H9 (cell line): ENCODE measurements at regions not wholly inside any gene's neighbourhood (a gene's known extent, or its start where the extent isn't known, plus 50 kb on each side); places are given as distances from the start of the nearest gene placed in this dataset.

Source experiments
- DNase-seq: peaks from one replicate; pipeline ENCODE4 v3.0.0-alpha.2; 2017
- H2AFZ ChIP-seq: one replicate; pipeline ENCODE4 v1.6.1; 2013; ENCODE audit warnings: mild to moderate bottlenecking, low read length, control low read depth, moderate library complexity
- H2AK5ac ChIP-seq: 2 replicates; pipeline ENCODE4 v1.6.1; 2013; ENCODE audit warnings: low read length, control low read depth, mixed read lengths; ENCODE audit not compliant: insufficient read length
- H2BK120ac ChIP-seq: one replicate; pipeline ENCODE4 v1.6.1; 2013; ENCODE audit warnings: low read depth, mild to moderate bottlenecking, low read length, control low read depth, inconsistent platforms; ENCODE audit not compliant: poor library complexity, severe bottlenecking
- H2BK12ac ChIP-seq: 2 replicates; pipeline ENCODE4 v1.6.1; 2013; ENCODE audit warnings: low read length, control low read depth, mixed read lengths, low read depth; ENCODE audit not compliant: insufficient read length
- H2BK15ac ChIP-seq: 2 replicates; pipeline ENCODE4 v1.6.1; 2013; ENCODE audit warnings: low read depth, low read length, control low read depth
- H2BK20ac ChIP-seq: one replicate; pipeline ENCODE4 v1.6.1; 2013; ENCODE audit warnings: low read depth, mild to moderate bottlenecking, low read length, control low read depth, inconsistent platforms; ENCODE audit not compliant: poor library complexity, severe bottlenecking
- H2BK5ac ChIP-seq: 2 replicates; pipeline ENCODE4 v1.6.1; 2013; ENCODE audit warnings: low read length, control low read depth, mixed read lengths; ENCODE audit not compliant: insufficient read length
- H3K14ac ChIP-seq: 2 replicates; pipeline ENCODE4 v1.6.1; 2013; ENCODE audit warnings: low read length, control low read depth; ENCODE audit not compliant: insufficient read depth
- H3K18ac ChIP-seq: 2 replicates; pipeline ENCODE4 v1.6.1; 2013; ENCODE audit warnings: low read depth, mild to moderate bottlenecking, mixed read lengths, low read length, control low read depth; ENCODE audit not compliant: insufficient read length
- H3K23ac ChIP-seq: 2 replicates; pipeline ENCODE4 v1.6.1; 2013; ENCODE audit warnings: low read length, control low read depth, mixed read lengths, low read depth; ENCODE audit not compliant: insufficient read length
- H3K23me2 ChIP-seq: 2 replicates; pipeline ENCODE4 v1.6.1; 2013; ENCODE audit warnings: low read depth, mild to moderate bottlenecking, mixed read lengths, low read length, control low read depth; ENCODE audit not compliant: insufficient read length, poor library complexity, severe bottlenecking
- H3K27ac ChIP-seq: 2 replicates; pipeline ENCODE4 v1.5.1; 2013; ENCODE audit warnings: low read length, control low read depth, mixed read lengths, low read depth; ENCODE audit not compliant: insufficient read length
- H3K27me3 ChIP-seq: 2 replicates; pipeline ENCODE4 v1.6.1; 2013; ENCODE audit warnings: low read length, control low read depth, inconsistent platforms; ENCODE audit not compliant: insufficient read depth
- H3K4ac ChIP-seq: 2 replicates; pipeline ENCODE4 v1.6.1; 2013; ENCODE audit warnings: low read depth, mild to moderate bottlenecking, control low read depth, inconsistent platforms, low read length, moderate library complexity
- H3K4me1 ChIP-seq: 2 replicates; pipeline ENCODE4 v1.6.1; 2013; ENCODE audit warnings: low read length, control low read depth, inconsistent platforms; ENCODE audit not compliant: insufficient read depth
- H3K4me2 ChIP-seq: 2 replicates; pipeline ENCODE4 v1.6.1; 2013; ENCODE audit warnings: low read length, control low read depth, mixed read lengths; ENCODE audit not compliant: insufficient read length, insufficient read depth
- H3K56ac ChIP-seq: 2 replicates; pipeline ENCODE4 v1.6.1; 2013; ENCODE audit warnings: low read depth, mild to moderate bottlenecking, mixed read lengths, low read length, control low read depth; ENCODE audit not compliant: insufficient read length
- H3K79me1 ChIP-seq: 2 replicates; pipeline ENCODE4 v1.6.1; 2013; ENCODE audit warnings: low read depth, mild to moderate bottlenecking, moderate library complexity, low read length, control low read depth, inconsistent platforms; ENCODE audit not compliant: insufficient read depth, poor library complexity, severe bottlenecking
- H3K79me2 ChIP-seq: 2 replicates; pipeline ENCODE4 v1.6.1; 2013; ENCODE audit warnings: low read length, control low read depth, inconsistent platforms; ENCODE audit not compliant: insufficient read depth
- H3K9ac ChIP-seq: 2 replicates; pipeline ENCODE4 v1.6.1; 2013; ENCODE audit warnings: low read length, control low read depth, mixed read lengths; ENCODE audit not compliant: insufficient read length; ENCODE audit errors: extremely low read depth
- H3K9me3 ChIP-seq: one replicate; pipeline ENCODE4 v1.6.1; 2013; ENCODE audit warnings: low read depth, low read length, inconsistent platforms; ENCODE audit not compliant: control insufficient read depth
- H3T11ph ChIP-seq: one replicate; pipeline ENCODE4 v1.6.1; 2013; ENCODE audit warnings: mild to moderate bottlenecking, low read length, control low read depth, inconsistent platforms
- H4K20me1 ChIP-seq: one replicate; pipeline ENCODE4 v1.6.1; 2013; ENCODE audit not compliant: control insufficient read depth, insufficient read length, insufficient read depth
- H4K5ac ChIP-seq: 2 replicates; pipeline ENCODE4 v1.6.1; 2013; ENCODE audit warnings: low read depth, mild to moderate bottlenecking, mixed read lengths, low read length, control low read depth; ENCODE audit not compliant: insufficient read length
- H4K8ac ChIP-seq: replicated peaks from 2 replicates; pipeline ENCODE4 v1.6.1; 2013; ENCODE audit warnings: low read length, control low read depth, mixed read lengths, low read depth; ENCODE audit not compliant: insufficient read length
- H4K91ac ChIP-seq: 2 replicates; pipeline ENCODE4 v1.6.1; 2013; ENCODE audit warnings: low read depth, mild to moderate bottlenecking, moderate library complexity, mixed read lengths, low read length, control low read depth; ENCODE audit not compliant: insufficient read length
- H3K27ac Mint-ChIP-seq, 3 experiments: 2 replicates in 2 of 3; 3 replicates in 1 of 3; pipeline ENCODE4 v1.8.0; 2020 to 2021; ENCODE audit warnings: mixed read lengths in 3 of 3, mild to moderate bottlenecking in 1 of 3, moderate library complexity in 1 of 3
- H3K27me3 Mint-ChIP-seq: 2 replicates; pipeline ENCODE4 v1.8.0; 2021; ENCODE audit warnings: low read depth, mild to moderate bottlenecking, moderate library complexity, mixed read lengths
- H3K36me3 Mint-ChIP-seq, 3 experiments: 2 replicates in 2 of 3; 3 replicates in 1 of 3; pipeline ENCODE4 v1.8.0; 2020 to 2021; ENCODE audit warnings: low read depth in 3 of 3, mixed read lengths in 3 of 3; ENCODE audit not compliant: insufficient read depth in 1 of 3
- H3K4me1 Mint-ChIP-seq, 2 experiments: 2 replicates each; pipeline ENCODE4 v1.8.0; 2020; ENCODE audit warnings: mixed read lengths in 2 of 2
- H3K4me3 Mint-ChIP-seq, 2 experiments: 2 replicates in 1 of 2; 3 replicates in 1 of 2; pipeline ENCODE4 v1.8.0; 2020 to 2021; ENCODE audit warnings: mild to moderate bottlenecking in 2 of 2, mixed read lengths in 2 of 2, moderate library complexity in 1 of 2
- H3K9me3 Mint-ChIP-seq, 2 experiments: 2 replicates in 1 of 2; 3 replicates in 1 of 2; pipeline ENCODE4 v1.8.0; 2020; ENCODE audit warnings: mild to moderate bottlenecking in 2 of 2, mixed read lengths in 2 of 2, moderate library complexity in 1 of 2
- WGBS: extraction: QIAGEN DNeasy Blood & Tissue Kit; methylation state at CpG from one replicate; pipeline ENCODE4 v1.1.7; 2013; ENCODE audit warnings: missing lambda C conversion rate, low lambda C conversion rate, mixed read lengths; ENCODE audit not compliant: insufficient read length; ENCODE audit errors: extremely low coverage; 5-methylcytosine and 5-hydroxymethylcytosine counted together
- TF ChIP-seq, protein P1 (sequence below): fragments of 200-600 bp; sonication (generic); conservative IDR thresholded peaks from 3 replicates; pipeline ENCODE4 v1.8.0; 2021; ENCODE audit warnings: antibody characterized with exemption, mild to moderate bottlenecking

DNA sequence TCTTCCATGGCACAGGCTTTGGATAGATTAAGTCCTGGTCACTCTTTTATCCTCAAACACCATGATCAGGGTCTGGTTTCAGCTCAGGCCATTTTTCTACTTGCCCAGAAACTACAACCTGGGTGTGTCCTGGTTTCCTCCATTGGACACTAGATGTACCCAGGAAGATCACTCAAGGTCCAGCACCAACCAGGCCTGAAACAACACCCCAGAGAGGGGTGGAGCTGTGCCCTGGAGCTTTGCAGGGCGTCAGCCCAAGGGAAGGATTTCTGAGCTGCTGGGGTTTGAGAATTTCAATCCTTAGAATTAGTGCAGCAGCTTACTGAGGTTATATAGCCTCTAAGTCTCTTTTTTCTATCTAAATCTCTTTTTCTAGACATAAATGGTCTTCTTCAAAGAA, 722.0 kb downstream of the MTRR start:
- H3K36me3 Mint-ChIP-seq, result peaks cover 0 to 4% (median 0%) of the 10 kb centered on the region in 3 experiments; a peak in 1 of 7 replicates
- H3K4me1 ChIP-seq, result no peaks in the 10 kb centered on the region
- H3K79me2 ChIP-seq, result no peaks in the 10 kb centered on the region
- no peak overlapping the region for H3K9ac ChIP-seq
- no peak overlapping the region for H2BK20ac ChIP-seq
- TF ChIP-seq, protein P1, sequence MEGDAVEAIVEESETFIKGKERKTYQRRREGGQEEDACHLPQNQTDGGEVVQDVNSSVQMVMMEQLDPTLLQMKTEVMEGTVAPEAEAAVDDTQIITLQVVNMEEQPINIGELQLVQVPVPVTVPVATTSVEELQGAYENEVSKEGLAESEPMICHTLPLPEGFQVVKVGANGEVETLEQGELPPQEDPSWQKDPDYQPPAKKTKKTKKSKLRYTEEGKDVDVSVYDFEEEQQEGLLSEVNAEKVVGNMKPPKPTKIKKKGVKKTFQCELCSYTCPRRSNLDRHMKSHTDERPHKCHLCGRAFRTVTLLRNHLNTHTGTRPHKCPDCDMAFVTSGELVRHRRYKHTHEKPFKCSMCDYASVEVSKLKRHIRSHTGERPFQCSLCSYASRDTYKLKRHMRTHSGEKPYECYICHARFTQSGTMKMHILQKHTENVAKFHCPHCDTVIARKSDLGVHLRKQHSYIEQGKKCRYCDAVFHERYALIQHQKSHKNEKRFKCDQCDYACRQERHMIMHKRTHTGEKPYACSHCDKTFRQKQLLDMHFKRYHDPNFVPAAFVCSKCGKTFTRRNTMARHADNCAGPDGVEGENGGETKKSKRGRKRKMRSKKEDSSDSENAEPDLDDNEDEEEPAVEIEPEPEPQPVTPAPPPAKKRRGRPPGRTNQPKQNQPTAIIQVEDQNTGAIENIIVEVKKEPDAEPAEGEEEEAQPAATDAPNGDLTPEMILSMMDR, result no peak
- H3K27me3 ChIP-seq, result no peaks in the 10 kb centered on the region
- no peak overlapping the region for H3K4ac ChIP-seq
- H3K23me2 ChIP-seq, result no peaks in the 10 kb centered on the region
- peaks cover 3 to 4% of the 10 kb centered on the region in 2 experiments; a peak in 2 of 5 replicates for H3K9me3 Mint-ChIP-seq
- H2BK5ac ChIP-seq, result no peak overlapping the region
- no peak overlapping the region for H4K91ac ChIP-seq
- H2AFZ ChIP-seq, result no peak overlapping the region
- no peak overlapping the region for H3K4me3 Mint-ChIP-seq
- H3K79me1 ChIP-seq, result no peaks in the 10 kb centered on the region
- no peak overlapping the region for H2BK120ac ChIP-seq
- H3K14ac ChIP-seq, result no peak overlapping the region
- peaks cover 6 to 8% of the 10 kb centered on the region in 2 experiments for H3K4me1 Mint-ChIP-seq
- no peak overlapping the region for H2AK5ac ChIP-seq
- H2BK15ac ChIP-seq, result no peak overlapping the region
- no peaks in the 10 kb centered on the region for H3K27me3 Mint-ChIP-seq
- H3K18ac ChIP-seq, result no peak overlapping the region
- H4K8ac ChIP-seq, result no peak overlapping the region
- H3K27ac Mint-ChIP-seq, result no peak overlapping the region
- no CpG with 5 or more reads among the region's 1 CpG for WGBS
- H4K20me1 ChIP-seq, result no peaks in the 10 kb centered on the region
- H3K23ac ChIP-seq, result no peak overlapping the region
- H3K56ac ChIP-seq, result no peak overlapping the region
- H3T11ph ChIP-seq, result no peak overlapping the region
- H3K9me3 ChIP-seq, result no peaks in the 10 kb centered on the region
- no peak overlapping the region for H2BK12ac ChIP-seq
- no peak overlapping the region for H3K4me2 ChIP-seq
- no peak overlapping the region for H3K27ac ChIP-seq
- no peak for DNase-seq
- H4K5ac ChIP-seq, result no peak overlapping the region
